GM12878 (cell line): ENCODE measurements at regions not wholly inside any gene's neighbourhood (a gene's known extent, or its start where the extent isn't known, plus 50 kb on each side); places are given as distances from the start of the nearest gene placed in this dataset.

Source experiments
- ATAC-seq: fragments of 200-7000 bp; cut with Tn5 transposase; 3 replicates; pipeline ENCODE4 v1.9.1; 2020; ENCODE audit warnings: mild to moderate bottlenecking, moderate library complexity
- BruUV-seq: library from RNA; stranded (reverse); fragments of 400-500 nt; replicated peaks from 2 replicates; lab custom pipeline; 2021; lab: Mats Ljungman, UMichigan
- CTCF ChIA-PET: fragments of 300-600 bp; sonication (Branson Sonifier 250); formaldehyde crosslinking; extraction: SDS; loops from one replicate; lab custom pipeline; 2021; ENCODE audit warnings: inconsistent platforms; lab: Yijun Ruan, JAX
- POLR2A ChIA-PET: fragments of 350-600 bp; formaldehyde crosslinking; extraction: SDS; loops from one replicate; lab custom pipeline; 2021; ENCODE audit warnings: inconsistent platforms; lab: Charles Lee
- RAD21 ChIA-PET: fragments of 300-600 bp; sonication (Branson Sonifier 250); formaldehyde crosslinking; loops from one replicate; lab custom pipeline; 2023; ENCODE audit warnings: antibody characterized with exemption; ENCODE audit not compliant: unreplicated experiment; lab: Charles Lee
- SMC1A ChIA-PET: fragments of 300-600 bp; sonication (Branson Sonifier 250); formaldehyde crosslinking; loops from one replicate; lab custom pipeline; 2023; ENCODE audit not compliant: unreplicated experiment, uncharacterized antibody; lab: Charles Lee
- DNase-seq: peaks from one replicate; pipeline ENCODE4 v3.0.0-alpha.2; 2011; ENCODE audit warnings: low read depth, low spot score
- FAIRE-seq: peaks from 3 replicates; lab custom pipeline; 2011; peaks lifted over from hg19 to GRCh38; lab: Jason Lieb, UNC
- H2AFZ ChIP-seq: 2 replicates; pipeline ENCODE4 v1.6.0; 2011; ENCODE audit warnings: low read depth, low read length, control low read depth; ENCODE audit not compliant: control insufficient read depth
- H3K27ac ChIP-seq: 2 replicates; pipeline ENCODE4 v1.5.1; 2011; ENCODE audit warnings: control low read depth; ENCODE audit not compliant: control insufficient read depth, insufficient read depth
- H3K27me3 ChIP-seq, 2 experiments: replicated peaks in 1 of 2; 2 replicates each; pipeline versions ENCODE4 v1.6.0 to v1.6.1; 2011; ENCODE audit warnings: low read length in 1 of 2; ENCODE audit not compliant: control insufficient read depth in 2 of 2, insufficient read depth in 2 of 2
- H3K36me3 ChIP-seq, 2 experiments: 2 replicates each; pipeline ENCODE4 v1.5.1; 2011; ENCODE audit warnings: low read length in 1 of 2; ENCODE audit not compliant: control insufficient read depth in 2 of 2, insufficient read depth in 2 of 2
- H3K4me1 ChIP-seq: 2 replicates; pipeline ENCODE4 v1.6.1; 2011; ENCODE audit warnings: mild to moderate bottlenecking, low read length, moderate library complexity, mixed read lengths; ENCODE audit not compliant: control insufficient read depth, insufficient read depth
- H3K4me2 ChIP-seq: 2 replicates; pipeline ENCODE4 v1.6.0; 2011; ENCODE audit warnings: control low read depth; ENCODE audit not compliant: control insufficient read depth, insufficient read depth
- H3K4me3 ChIP-seq: fragments of 200-600 bp; sonication (generic); 2 replicates; pipeline ENCODE4 v1.5.1; 2016
- H3K79me2 ChIP-seq: 2 replicates; pipeline ENCODE4 v1.6.0; 2011; ENCODE audit warnings: low read length; ENCODE audit not compliant: control insufficient read depth, insufficient read depth
- H3K9ac ChIP-seq: 2 replicates; pipeline ENCODE4 v1.8.0; 2011; ENCODE audit warnings: low read length, control low read depth, mixed read lengths; ENCODE audit not compliant: control insufficient read depth, insufficient read depth
- H3K9me3 ChIP-seq: replicated peaks from 3 replicates; pipeline ENCODE4 v1.5.1; 2011; ENCODE audit warnings: mild to moderate bottlenecking, low read length; ENCODE audit not compliant: control insufficient read depth, insufficient read depth
- H4K20me1 ChIP-seq: 2 replicates; pipeline ENCODE4 v1.6.0; 2011; ENCODE audit not compliant: control insufficient read depth, insufficient read depth
- CBFB ChIP-seq: IDR thresholded peaks from 2 replicates; pipeline ENCODE4 v1.6.1; 2016; ENCODE audit warnings: antibody characterized with exemption, low read depth
- HDAC6 ChIP-seq: fragments of 200-600 bp; sonication (generic); IDR thresholded peaks from one replicate; pipeline ENCODE4 v1.8.0; 2017; ENCODE audit warnings: antibody characterized with exemption; ENCODE audit not compliant: unreplicated experiment
- HSF1 ChIP-seq: fragments of 150-350 bp; IDR thresholded peaks from 2 replicates; pipeline ENCODE4 v1.6.1; 2014; ENCODE audit warnings: mild to moderate bottlenecking, low read depth, low read length
- IKZF2 ChIP-seq, 2 experiments: fragments of 450-650 bp; IDR thresholded peaks; 2 replicates each; pipeline ENCODE4 v1.6.1; 2017; ENCODE audit warnings: mild to moderate bottlenecking in 2 of 2, moderate library complexity in 2 of 2
- IRF5 ChIP-seq: fragments of 450-650 bp; IDR thresholded peaks from 2 replicates; pipeline ENCODE4 v1.6.1; 2017; ENCODE audit warnings: borderline replicate concordance
- MAX ChIP-seq: IDR thresholded peaks from 2 replicates; pipeline ENCODE4 v1.6.1; 2012; ENCODE audit warnings: low read depth, low read length, improper control_type of control experiment
- POU2F2 ChIP-seq: IDR thresholded peaks from 3 replicates; pipeline ENCODE4 v1.6.1; 2011; ENCODE audit warnings: low read depth, mild to moderate bottlenecking, low read length, borderline replicate concordance
- RBBP5 ChIP-seq: fragments of 200-600 bp; sonication (generic); conservative IDR thresholded peaks from 2 replicates; pipeline ENCODE4 v1.6.1; 2016
- RELB ChIP-seq: fragments of 450-650 bp; IDR thresholded peaks from 2 replicates; pipeline ENCODE4 v1.6.1; 2017; ENCODE audit warnings: low read depth, mild to moderate bottlenecking, moderate library complexity
- SKIL ChIP-seq: fragments of 450-650 bp; IDR thresholded peaks from 2 replicates; pipeline ENCODE4 v1.6.1; 2017; ENCODE audit warnings: mild to moderate bottlenecking, low read depth, inconsistent platforms; ENCODE audit not compliant: poor library complexity, severe bottlenecking
- SMAD1 ChIP-seq: fragments of 450-650 bp; IDR thresholded peaks from 2 replicates; pipeline ENCODE4 v1.6.1; 2018; ENCODE audit warnings: mild to moderate bottlenecking, low read depth; ENCODE audit not compliant: partially characterized antibody
- SREBF2 ChIP-seq: IDR thresholded peaks from 2 replicates; pipeline ENCODE4 v1.6.1; 2012; ENCODE audit warnings: mild to moderate bottlenecking, low read length
- SUPT20H ChIP-seq: IDR thresholded peaks from 2 replicates; pipeline ENCODE4 v1.6.1; 2011; ENCODE audit warnings: low read depth, mild to moderate bottlenecking, low read length, moderate library complexity, borderline replicate concordance; ENCODE audit not compliant: control insufficient read depth
- TAF1 ChIP-seq: IDR thresholded peaks from 2 replicates; pipeline ENCODE4 v1.6.1; 2011; ENCODE audit warnings: mild to moderate bottlenecking, low read depth, low read length, borderline replicate concordance
- ZSCAN29 ChIP-seq: fragments of 450-650 bp; IDR thresholded peaks from 2 replicates; pipeline ENCODE4 v1.6.1; 2017; ENCODE audit warnings: mild to moderate bottlenecking, moderate library complexity
- ZZZ3 ChIP-seq: IDR thresholded peaks from 2 replicates; pipeline ENCODE4 v1.6.1; 2011; ENCODE audit warnings: low read depth; ENCODE audit not compliant: control insufficient read depth, insufficient read length
- WGBS: methylation state at CpG from one replicate; pipeline ENCODE4 v1.1.6; 2016; ENCODE audit warnings: low lambda C conversion rate; ENCODE audit not compliant: insufficient replicate concordance, insufficient coverage; ENCODE audit errors: missing lambda C conversion rate; 5-methylcytosine and 5-hydroxymethylcytosine counted together
- in situ Hi-C: fragments of 300-500 bp; cut with MboI; formaldehyde crosslinking; loops from 9 replicates; pipeline ENCODE4 v1.14.3; 2018; ENCODE audit warnings: mixed read lengths
- intact Hi-C: fragments of 100-400 bp; cut with micrococcal nuclease; formaldehyde crosslinking; loops from one replicate; pipeline ENCODE4 v1.14.2; 2022; ENCODE audit not compliant: unreplicated experiment

- no peak overlapping the region for H3K27ac ChIP-seq
- in situ Hi-C loops (no loop called here), intact Hi-C loops (no loop called here)
- no peaks in the 10 kb centered on the region for H3K79me2 ChIP-seq
- DNase-seq (no peak), ATAC-seq (no peak), FAIRE-seq (no peak)
- TF ChIP-seq HDAC6: no peak
- no peak for TF ChIP-seq SKIL
- no peak for TF ChIP-seq ZZZ3
- TF ChIP-seq SMAD1: no peak
- TF ChIP-seq POU2F2: no peak
- TF ChIP-seq IKZF2 (IDR thresholded peaks at IDR 0.05): no peak
- no peak for TF ChIP-seq SUPT20H
- no peak for TF ChIP-seq CBFB
- TF ChIP-seq HSF1: no peak
- TF ChIP-seq IRF5: no peak
- no peak for TF ChIP-seq RBBP5
- TF ChIP-seq RELB: no peak
- TF ChIP-seq SREBF2: no peak
- no peak for TF ChIP-seq TAF1
- TF ChIP-seq MAX: no peak
- TF ChIP-seq ZSCAN29: no peak
- POLR2A ChIA-PET: no interaction called here
- H3K27me3 ChIP-seq: no peaks in the 10 kb centered on the region
- no TSS peak for BruUV-seq
- no peaks in the 10 kb centered on the region for H3K4me1 ChIP-seq
- H4K20me1 ChIP-seq: no peaks in the 10 kb centered on the region
- no peak overlapping the region for H3K4me2 ChIP-seq
- RAD21 ChIA-PET: no interaction called here
- H3K4me3 ChIP-seq: no peak overlapping the region
- no peaks in the 10 kb centered on the region for H3K36me3 ChIP-seq
- H3K9me3 ChIP-seq: no peaks in the 10 kb centered on the region
- CTCF ChIA-PET: no interaction called here
- 61% methylated on average over 1 of the region's 1 CpG for WGBS
- H3K9ac ChIP-seq: no peak overlapping the region
- H2AFZ ChIP-seq: no peak overlapping the region
- SMC1A ChIA-PET: interaction anchor here (1.5 kb wide), 1 partner anchor 100 kb away, joined by 3 read pairs; no protein-coding TSS in a partner anchor
Observed at GRCh38 chr14:83689265-83689664, 1840.7 kb upstream of the FLRT2 start.
